GM12878 (cell line): ENCODE measurements at regions not wholly inside any gene's neighbourhood (a gene's known extent, or its start where the extent isn't known, plus 50 kb on each side); places are given as distances from the start of the nearest gene placed in this dataset.

ENCODE experiments used
- ATAC-seq: fragments of 200-7000 bp; cut with Tn5 transposase; 3 replicates; pipeline ENCODE4 v1.9.1; 2020; ENCODE audit warnings: mild to moderate bottlenecking, moderate library complexity
- BruUV-seq: library from RNA; stranded (reverse); fragments of 400-500 nt; replicated peaks from 2 replicates; lab custom pipeline; 2021; lab: Mats Ljungman, UMichigan
- CTCF ChIA-PET: fragments of 300-600 bp; sonication (Branson Sonifier 250); formaldehyde crosslinking; extraction: SDS; loops from one replicate; lab custom pipeline; 2021; ENCODE audit warnings: inconsistent platforms; lab: Yijun Ruan, JAX
- POLR2A ChIA-PET: fragments of 350-600 bp; formaldehyde crosslinking; extraction: SDS; loops from one replicate; lab custom pipeline; 2021; ENCODE audit warnings: inconsistent platforms; lab: Charles Lee
- RAD21 ChIA-PET: fragments of 300-600 bp; sonication (Branson Sonifier 250); formaldehyde crosslinking; loops from one replicate; lab custom pipeline; 2023; ENCODE audit warnings: antibody characterized with exemption; ENCODE audit not compliant: unreplicated experiment; lab: Charles Lee
- SMC1A ChIA-PET: fragments of 300-600 bp; sonication (Branson Sonifier 250); formaldehyde crosslinking; loops from one replicate; lab custom pipeline; 2023; ENCODE audit not compliant: unreplicated experiment, uncharacterized antibody; lab: Charles Lee
- DNase-seq: peaks from one replicate; pipeline ENCODE4 v3.0.0-alpha.2; 2011; ENCODE audit warnings: low read depth, low spot score
- FAIRE-seq: peaks from 3 replicates; lab custom pipeline; 2011; peaks lifted over from hg19 to GRCh38; lab: Jason Lieb, UNC
- H2AFZ ChIP-seq: 2 replicates; pipeline ENCODE4 v1.6.0; 2011; ENCODE audit warnings: low read depth, low read length, control low read depth; ENCODE audit not compliant: control insufficient read depth
- H3K27ac ChIP-seq: 2 replicates; pipeline ENCODE4 v1.5.1; 2011; ENCODE audit warnings: control low read depth; ENCODE audit not compliant: control insufficient read depth, insufficient read depth
- H3K27me3 ChIP-seq, 2 experiments: replicated peaks in 1 of 2; 2 replicates each; pipeline versions ENCODE4 v1.6.0 to v1.6.1; 2011; ENCODE audit warnings: low read length in 1 of 2; ENCODE audit not compliant: control insufficient read depth in 2 of 2, insufficient read depth in 2 of 2
- H3K36me3 ChIP-seq, 2 experiments: 2 replicates each; pipeline ENCODE4 v1.5.1; 2011; ENCODE audit warnings: low read length in 1 of 2; ENCODE audit not compliant: control insufficient read depth in 2 of 2, insufficient read depth in 2 of 2
- H3K4me1 ChIP-seq: 2 replicates; pipeline ENCODE4 v1.6.1; 2011; ENCODE audit warnings: mild to moderate bottlenecking, low read length, moderate library complexity, mixed read lengths; ENCODE audit not compliant: control insufficient read depth, insufficient read depth
- H3K4me2 ChIP-seq: 2 replicates; pipeline ENCODE4 v1.6.0; 2011; ENCODE audit warnings: control low read depth; ENCODE audit not compliant: control insufficient read depth, insufficient read depth
- H3K4me3 ChIP-seq: fragments of 200-600 bp; sonication (generic); 2 replicates; pipeline ENCODE4 v1.5.1; 2016
- H3K79me2 ChIP-seq: 2 replicates; pipeline ENCODE4 v1.6.0; 2011; ENCODE audit warnings: low read length; ENCODE audit not compliant: control insufficient read depth, insufficient read depth
- H3K9ac ChIP-seq: 2 replicates; pipeline ENCODE4 v1.8.0; 2011; ENCODE audit warnings: low read length, control low read depth, mixed read lengths; ENCODE audit not compliant: control insufficient read depth, insufficient read depth
- H3K9me3 ChIP-seq: replicated peaks from 3 replicates; pipeline ENCODE4 v1.5.1; 2011; ENCODE audit warnings: mild to moderate bottlenecking, low read length; ENCODE audit not compliant: control insufficient read depth, insufficient read depth
- H4K20me1 ChIP-seq: 2 replicates; pipeline ENCODE4 v1.6.0; 2011; ENCODE audit not compliant: control insufficient read depth, insufficient read depth
- KAT2A ChIP-seq: conservative IDR thresholded peaks from 2 replicates; pipeline ENCODE4 v1.6.1; 2011; ENCODE audit warnings: low read depth, low read length; ENCODE audit not compliant: control insufficient read depth
- MTA2 ChIP-seq: fragments of 450-650 bp; IDR thresholded peaks from 2 replicates; pipeline ENCODE4 v1.6.1; 2016; ENCODE audit warnings: low read depth, mild to moderate bottlenecking, moderate library complexity
- NFXL1 ChIP-seq: fragments of 450-650 bp; IDR thresholded peaks from 2 replicates; pipeline ENCODE4 v1.6.1; 2017; ENCODE audit warnings: antibody characterized with exemption, mild to moderate bottlenecking, borderline replicate concordance
- POLR2A ChIP-seq: IDR thresholded peaks from 2 replicates; pipeline ENCODE4 v1.6.1; 2011; ENCODE audit warnings: low read depth, mild to moderate bottlenecking, low read length
- SPI1 ChIP-seq: IDR thresholded peaks from 2 replicates; pipeline ENCODE4 v1.6.1; 2011; ENCODE audit warnings: low read depth, mild to moderate bottlenecking, low read length, moderate library complexity, borderline replicate concordance; ENCODE audit not compliant: insufficient read depth
- SUPT20H ChIP-seq: IDR thresholded peaks from 2 replicates; pipeline ENCODE4 v1.6.1; 2011; ENCODE audit warnings: low read depth, mild to moderate bottlenecking, low read length, moderate library complexity, borderline replicate concordance; ENCODE audit not compliant: control insufficient read depth
- WGBS: methylation state at CpG from one replicate; pipeline ENCODE4 v1.1.6; 2016; ENCODE audit warnings: low lambda C conversion rate; ENCODE audit not compliant: insufficient replicate concordance, insufficient coverage; ENCODE audit errors: missing lambda C conversion rate; 5-methylcytosine and 5-hydroxymethylcytosine counted together
- in situ Hi-C: fragments of 300-500 bp; cut with MboI; formaldehyde crosslinking; loops from 9 replicates; pipeline ENCODE4 v1.14.3; 2018; ENCODE audit warnings: mixed read lengths
- intact Hi-C: fragments of 100-400 bp; cut with micrococcal nuclease; formaldehyde crosslinking; loops from one replicate; pipeline ENCODE4 v1.14.2; 2022; ENCODE audit not compliant: unreplicated experiment
- TF ChIP-seq, protein P1 (sequence below): fragments of 450-650 bp; IDR thresholded peaks from 2 replicates; pipeline ENCODE4 v1.6.1; 2017; ENCODE audit warnings: antibody characterized with exemption, mild to moderate bottlenecking, moderate library complexity
- TF ChIP-seq, protein P2 (sequence below): IDR thresholded peaks from 2 replicates; pipeline ENCODE4 v1.6.1; 2012; ENCODE audit warnings: low read depth, low read length, improper control_type of control experiment

DNA sequence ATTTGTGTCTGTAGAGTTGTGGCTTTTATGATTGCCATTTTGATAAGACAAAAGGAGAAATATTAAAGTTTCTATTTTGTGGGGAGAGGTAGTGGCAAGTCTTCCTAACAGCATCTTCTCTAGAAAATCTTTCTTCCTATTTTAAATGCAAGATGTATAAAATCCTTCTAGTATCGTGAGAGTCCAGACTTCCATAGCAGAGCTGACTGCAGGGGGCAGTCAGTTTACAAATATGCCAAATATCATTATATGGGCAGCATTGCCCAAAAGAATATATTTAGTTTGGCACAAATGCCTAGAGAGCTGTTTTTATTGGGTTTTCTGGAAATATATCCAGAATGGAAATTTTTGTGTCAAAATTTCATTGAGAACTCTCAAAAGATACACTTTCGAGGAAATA lies 82.1 kb upstream of the ALDH1A1 start (continued):
- no peak for TF ChIP-seq NFXL1
- TF ChIP-seq, protein P1, sequence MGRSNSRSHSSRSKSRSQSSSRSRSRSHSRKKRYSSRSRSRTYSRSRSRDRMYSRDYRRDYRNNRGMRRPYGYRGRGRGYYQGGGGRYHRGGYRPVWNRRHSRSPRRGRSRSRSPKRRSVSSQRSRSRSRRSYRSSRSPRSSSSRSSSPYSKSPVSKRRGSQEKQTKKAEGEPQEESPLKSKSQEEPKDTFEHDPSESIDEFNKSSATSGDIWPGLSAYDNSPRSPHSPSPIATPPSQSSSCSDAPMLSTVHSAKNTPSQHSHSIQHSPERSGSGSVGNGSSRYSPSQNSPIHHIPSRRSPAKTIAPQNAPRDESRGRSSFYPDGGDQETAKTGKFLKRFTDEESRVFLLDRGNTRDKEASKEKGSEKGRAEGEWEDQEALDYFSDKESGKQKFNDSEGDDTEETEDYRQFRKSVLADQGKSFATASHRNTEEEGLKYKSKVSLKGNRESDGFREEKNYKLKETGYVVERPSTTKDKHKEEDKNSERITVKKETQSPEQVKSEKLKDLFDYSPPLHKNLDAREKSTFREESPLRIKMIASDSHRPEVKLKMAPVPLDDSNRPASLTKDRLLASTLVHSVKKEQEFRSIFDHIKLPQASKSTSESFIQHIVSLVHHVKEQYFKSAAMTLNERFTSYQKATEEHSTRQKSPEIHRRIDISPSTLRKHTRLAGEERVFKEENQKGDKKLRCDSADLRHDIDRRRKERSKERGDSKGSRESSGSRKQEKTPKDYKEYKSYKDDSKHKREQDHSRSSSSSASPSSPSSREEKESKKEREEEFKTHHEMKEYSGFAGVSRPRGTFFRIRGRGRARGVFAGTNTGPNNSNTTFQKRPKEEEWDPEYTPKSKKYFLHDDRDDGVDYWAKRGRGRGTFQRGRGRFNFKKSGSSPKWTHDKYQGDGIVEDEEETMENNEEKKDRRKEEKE = no peak
- no peak for TF ChIP-seq MTA2
- TF ChIP-seq, all 136 proteins: peak for 0

DNA sequence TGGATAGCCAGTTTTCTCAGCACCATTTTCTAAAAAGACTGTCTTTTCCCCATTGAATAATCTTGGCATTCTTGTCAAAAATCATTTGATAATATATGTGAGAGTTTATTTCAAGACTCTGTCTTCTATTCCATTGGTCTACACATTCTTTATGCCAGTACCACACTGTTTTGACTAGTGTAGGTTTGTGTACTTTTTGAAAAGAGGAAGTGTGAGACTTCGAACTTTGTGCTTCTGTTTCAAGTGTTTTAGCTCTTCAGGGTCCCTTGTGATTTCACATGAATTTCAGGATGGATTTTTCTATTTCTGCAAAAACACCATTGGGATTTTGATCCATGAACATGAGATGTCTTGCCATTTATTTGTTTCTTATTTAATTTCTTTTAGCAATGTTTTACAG lies 78.5 kb upstream of the ALDH1A1 start:
- ChIA-PET SMC1A (no interaction called here), POLR2A (no interaction called here), RAD21 (no interaction called here), CTCF (no interaction called here)
- no peaks in the 10 kb centered on the region for H3K79me2 ChIP-seq
- H3K27me3 ChIP-seq = no peaks in the 10 kb centered on the region
- in situ Hi-C loops (no loop called here), intact Hi-C loops (loop anchor here (10.0 kb wide), 1 partner anchor 153 kb away; no protein-coding TSS in a partner anchor)
- H3K27ac ChIP-seq = no peak overlapping the region
- no peak overlapping the region for H2AFZ ChIP-seq
- no peak for TF ChIP-seq SUPT20H
- peak; percentile 78 for TF ChIP-seq SPI1
- TF ChIP-seq POLR2A = no peak
- no peak for TF ChIP-seq KAT2A
- TF ChIP-seq, protein P2, sequence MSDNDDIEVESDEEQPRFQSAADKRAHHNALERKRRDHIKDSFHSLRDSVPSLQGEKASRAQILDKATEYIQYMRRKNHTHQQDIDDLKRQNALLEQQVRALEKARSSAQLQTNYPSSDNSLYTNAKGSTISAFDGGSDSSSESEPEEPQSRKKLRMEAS = no peak
- no peaks in the 10 kb centered on the region for H3K4me1 ChIP-seq
- H3K4me3 ChIP-seq = no peak overlapping the region
- no peak overlapping the region for H3K9ac ChIP-seq
- BruUV-seq = no TSS peak
- ATAC-seq (peak; percentile 46; the same call in 1 of the 3 replicates), DNase-seq (no peak), FAIRE-seq (no peak)
- no peaks in the 10 kb centered on the region for H3K36me3 ChIP-seq
- 0% methylated on average over 1 of the region's 1 CpG for WGBS
- no peak overlapping the region for H3K4me2 ChIP-seq
- H3K9me3 ChIP-seq = no peaks in the 10 kb centered on the region
- H4K20me1 ChIP-seq = no peaks in the 10 kb centered on the region
